GM11168 (cell line): ENCODE measurements at regions not wholly inside any gene's neighbourhood (a gene's known extent, or its start where the extent isn't known, plus 50 kb on each side); places are given as distances from the start of the nearest gene placed in this dataset.

Experiments
- in situ Hi-C: fragments of 300-500 bp; cut with MboI; formaldehyde crosslinking; loops from one replicate; pipeline ENCODE4 v1.12.0; 2022; ENCODE audit warnings: low sequenced_read_pairs; ENCODE audit not compliant: unreplicated experiment

- in situ Hi-C loops = no loop called here
Measured at GRCh38 chr17:77449373-77449907, 308.7 kb downstream of the SEC14L1 start.

GRCh38 chr17:77449908-77450741 is 309.4 kb downstream of the SEC14L1 start:
- in situ Hi-C loops = no loop called here

GRCh38 chr17:77450742-77451244 is 310.0 kb downstream of the SEC14L1 start:
- in situ Hi-C loops = no loop called here

GRCh38 chr17:77451245-77451893 is 310.6 kb downstream of the SEC14L1 start:
- in situ Hi-C loops = no loop called here

- in situ Hi-C loops = no loop called here
Measured at GRCh38 chr17:77451894-77452852, 311.4 kb downstream of the SEC14L1 start.

- in situ Hi-C loops = no loop called here
Measured at GRCh38 chr17:77453613-77454241, 313.0 kb downstream of the SEC14L1 start.

- in situ Hi-C loops = no loop called here
Measured at GRCh38 chr17:77454242-77455095, 313.7 kb downstream of the SEC14L1 start.

- in situ Hi-C loops = no loop called here
Measured at GRCh38 chr17:77455111-77455890, 314.5 kb downstream of the SEC14L1 start.

- in situ Hi-C loops = no loop called here
Measured at GRCh38 chr17:77455891-77456260, 315.1 kb downstream of the SEC14L1 start.

- in situ Hi-C loops = no loop called here
Measured at GRCh38 chr17:77456271-77456950, 315.6 kb downstream of the SEC14L1 start.

GRCh38 chr17:77456951-77457548 is 316.3 kb downstream of the SEC14L1 start:
- in situ Hi-C loops = no loop called here

- in situ Hi-C loops = no loop called here
Measured at GRCh38 chr17:77457572-77458201, 316.9 kb downstream of the SEC14L1 start.

- in situ Hi-C loops = no loop called here
Measured at GRCh38 chr17:77458202-77459017, 317.6 kb downstream of the SEC14L1 start.

- in situ Hi-C loops = no loop called here
Measured at GRCh38 chr17:77459018-77459755, 318.4 kb downstream of the SEC14L1 start.

GRCh38 chr17:77460514-77461046 is 319.8 kb downstream of the SEC14L1 start:
- in situ Hi-C loops = no loop called here
